HepG2 (cell line): ENCODE measurements at regions not wholly inside any gene's neighbourhood (a gene's known extent, or its start where the extent isn't known, plus 50 kb on each side); places are given as distances from the start of the nearest gene placed in this dataset.

Source experiments
- ATAC-seq: fragments of 200-7000 bp; cut with Tn5 transposase; 3 replicates; pipeline ENCODE4 v1.9.1; 2020; ENCODE audit warnings: mild to moderate bottlenecking, moderate library complexity
- BruUV-seq: library from RNA; stranded (reverse); fragments of 400-500 nt; replicated peaks from 2 replicates; lab custom pipeline; 2021; lab: Mats Ljungman, UMichigan
- CTCF ChIA-PET: fragments of 300-600 bp; formaldehyde crosslinking; extraction: SDS; loops from one replicate; lab custom pipeline; 2021; ENCODE audit warnings: low total read pairs, inconsistent platforms, low intra/inter-chr PET ratio; lab: Yijun Ruan, JAX
- POLR2A ChIA-PET: fragments of 350-600 bp; sonication (Branson Sonifier 250); formaldehyde crosslinking; loops from one replicate; lab custom pipeline; 2020; ENCODE audit warnings: antibody characterized with exemption, inconsistent platforms; lab: Yijun Ruan, JAX
- DNase-seq: peaks from one replicate; pipeline ENCODE4 v3.0.0-alpha.2; 2015; ENCODE audit warnings: low spot score
- FAIRE-seq: peaks from 3 replicates; lab custom pipeline; 2011; peaks lifted over from hg19 to GRCh38; lab: Jason Lieb, UNC
- H2AFZ ChIP-seq: one replicate; pipeline ENCODE4 v1.6.1; 2011; ENCODE audit warnings: low read length, inconsistent platforms
- H3K27ac ChIP-seq: fragments of 300-600 bp; 3 replicates; pipeline ENCODE4 v1.8.0; 2011; ENCODE audit warnings: mixed run types, mild to moderate bottlenecking, mixed read lengths, low read length, inconsistent platforms; ENCODE audit not compliant: insufficient read depth; ENCODE audit errors: extremely low read length
- H3K27me3 ChIP-seq, 2 experiments: fragments of 200-600 bp in 1 of 2; 2 replicates in 1 of 2; 3 replicates in 1 of 2; pipeline versions ENCODE4 v1.6.0 to v1.8.0; 2011; ENCODE audit warnings: low read length in 2 of 2, mild to moderate bottlenecking in 2 of 2, moderate library complexity in 2 of 2, inconsistent platforms in 1 of 2; ENCODE audit not compliant: insufficient read depth in 2 of 2, control insufficient read depth in 1 of 2
- H3K36me3 ChIP-seq, 2 experiments: fragments of 200-600 bp in 1 of 2; replicated peaks in 1 of 2; 2 replicates in 1 of 2; 3 replicates in 1 of 2; pipeline versions ENCODE4 v1.5.1 to v1.8.0; 2011; ENCODE audit warnings: low read length in 2 of 2, inconsistent platforms in 1 of 2; ENCODE audit not compliant: insufficient read depth in 2 of 2, control insufficient read depth in 1 of 2
- H3K4me1 ChIP-seq: 2 replicates; pipeline ENCODE4 v1.5.1; 2012; ENCODE audit warnings: low read length, inconsistent platforms; ENCODE audit not compliant: insufficient read depth
- H3K4me2 ChIP-seq: 2 replicates; pipeline ENCODE4 v1.6.0; 2011; ENCODE audit warnings: low read depth, low read length, inconsistent platforms
- H3K4me3 ChIP-seq, 3 experiments: fragments of 200-600 bp in 1 of 3; sonication (generic), shearing (Covaris generic) in 1 of 3; replicated peaks in 1 of 3; 2 replicates each; pipeline ENCODE4 v1.5.1; 2011 to 2016; ENCODE audit warnings: low read length in 3 of 3, inconsistent platforms in 2 of 3, low read depth in 2 of 3, mild to moderate bottlenecking in 2 of 3, control low read depth in 1 of 3, mixed read lengths in 1 of 3; ENCODE audit not compliant: insufficient read depth in 1 of 3
- H3K79me2 ChIP-seq: one replicate; pipeline ENCODE4 v1.6.1; 2011; ENCODE audit warnings: low read length, inconsistent platforms; ENCODE audit not compliant: insufficient read depth
- H3K9ac ChIP-seq: 2 replicates; pipeline ENCODE4 v1.6.0; 2011; ENCODE audit warnings: mild to moderate bottlenecking, low read depth, low read length, inconsistent platforms; ENCODE audit not compliant: insufficient read depth
- H3K9me3 ChIP-seq: 2 replicates; pipeline ENCODE4 v1.5.1; 2012; ENCODE audit warnings: mild to moderate bottlenecking, low read length
- H4K20me1 ChIP-seq: 2 replicates; pipeline ENCODE4 v1.6.0; 2011; ENCODE audit warnings: inconsistent platforms, mild to moderate bottlenecking, low read length, moderate library complexity; ENCODE audit not compliant: insufficient read depth
- BHLHE40 ChIP-seq: IDR thresholded peaks from 2 replicates; pipeline ENCODE4 v1.6.1; 2011; ENCODE audit warnings: low read length, improper control_type of control experiment
- EED ChIP-seq: sonication (generic); formaldehyde crosslinking; IDR thresholded peaks from 2 replicates; pipeline ENCODE4 v1.5.0; 2020; ENCODE audit warnings: mild to moderate bottlenecking, missing genetic modification reagents
- HES4 ChIP-seq: sonication (generic); formaldehyde crosslinking; IDR thresholded peaks from 2 replicates; pipeline ENCODE4 v1.9.0; 2021; ENCODE audit warnings: mild to moderate bottlenecking, missing genetic modification reagents, borderline replicate concordance
- ISL2 ChIP-seq: sonication (generic); formaldehyde crosslinking; IDR thresholded peaks from 2 replicates; pipeline ENCODE4 v1.5.0; 2020; ENCODE audit warnings: missing genetic modification reagents
- MTF2 ChIP-seq: sonication (generic); formaldehyde crosslinking; IDR thresholded peaks from 2 replicates; pipeline ENCODE4 v1.5.0; 2020; ENCODE audit warnings: missing genetic modification reagents, borderline replicate concordance
- PHF5A ChIP-seq: IDR thresholded peaks from one replicate; pipeline ENCODE4 v1.6.1; 2018; ENCODE audit warnings: low read depth, missing genetic modification reagents; ENCODE audit not compliant: unreplicated experiment
- PTBP1 ChIP-seq: fragments of 200-400 bp; formaldehyde crosslinking; IDR thresholded peaks from 2 replicates; pipeline ENCODE4 v1.6.1; 2018; ENCODE audit warnings: low read length, low read depth; ENCODE audit not compliant: poor library complexity, severe bottlenecking
- SATB2 ChIP-seq: sonication (generic); formaldehyde crosslinking; IDR thresholded peaks from 2 replicates; pipeline ENCODE4 v1.5.0; 2020; ENCODE audit warnings: missing genetic modification reagents
- SMARCC2 ChIP-seq: fragments of 450-650 bp; IDR thresholded peaks from 2 replicates; pipeline ENCODE4 v1.6.1; 2017; ENCODE audit warnings: antibody characterized with exemption, mild to moderate bottlenecking
- TERF1 ChIP-seq: sonication (generic); formaldehyde crosslinking; IDR thresholded peaks from 2 replicates; pipeline ENCODE4 v1.8.0; 2022; ENCODE audit warnings: mild to moderate bottlenecking, missing genetic modification reagents, moderate library complexity
- U2AF2 ChIP-seq: fragments of 200-400 bp; formaldehyde crosslinking; IDR thresholded peaks from 2 replicates; pipeline ENCODE4 v1.6.1; 2017; ENCODE audit warnings: low read depth, mild to moderate bottlenecking, low read length
- XRCC5 ChIP-seq: fragments of 200-400 bp; formaldehyde crosslinking; optimal IDR thresholded peaks from 2 replicates; pipeline ENCODE3; 2017; ENCODE audit warnings: mild to moderate bottlenecking, low read length
- ZGPAT ChIP-seq: IDR thresholded peaks from 2 replicates; pipeline ENCODE4 v1.6.1; 2016; ENCODE audit warnings: mild to moderate bottlenecking
- ZNF570 ChIP-seq: sonication (generic); formaldehyde crosslinking; IDR thresholded peaks from 2 replicates; pipeline ENCODE4 v1.4.0; 2020; ENCODE audit warnings: mild to moderate bottlenecking, missing genetic modification reagents, borderline replicate concordance
- ZNF775 ChIP-seq: sonication (generic); formaldehyde crosslinking; IDR thresholded peaks from 2 replicates; pipeline ENCODE4 v1.4.0; 2020; ENCODE audit warnings: missing genetic modification reagents, mild to moderate bottlenecking, moderate library complexity, borderline replicate concordance
- WGBS: methylation state at CpG from one replicate; pipeline ENCODE4 v1.1.6; 2017; ENCODE audit warnings: low lambda C conversion rate; 5-methylcytosine and 5-hydroxymethylcytosine counted together
- in situ Hi-C: cut with HindIII; loops from 2 replicates; pipeline ENCODE4 v1.10.0; 2017; ENCODE audit warnings: low pct_unique_long_range_greater_than_20kb; ENCODE audit not compliant: extremely low pct_ligation_motif_present
- intact Hi-C: fragments of 100-400 bp; cut with micrococcal nuclease; formaldehyde crosslinking; loops from one replicate; pipeline ENCODE4 v1.10.0; 2022; ENCODE audit not compliant: unreplicated experiment
- TF ChIP-seq, protein P1 (sequence below): sonication (generic); formaldehyde crosslinking; IDR thresholded peaks from 2 replicates; pipeline ENCODE4 v1.5.0; 2020; ENCODE audit warnings: missing genetic modification reagents

DNA sequence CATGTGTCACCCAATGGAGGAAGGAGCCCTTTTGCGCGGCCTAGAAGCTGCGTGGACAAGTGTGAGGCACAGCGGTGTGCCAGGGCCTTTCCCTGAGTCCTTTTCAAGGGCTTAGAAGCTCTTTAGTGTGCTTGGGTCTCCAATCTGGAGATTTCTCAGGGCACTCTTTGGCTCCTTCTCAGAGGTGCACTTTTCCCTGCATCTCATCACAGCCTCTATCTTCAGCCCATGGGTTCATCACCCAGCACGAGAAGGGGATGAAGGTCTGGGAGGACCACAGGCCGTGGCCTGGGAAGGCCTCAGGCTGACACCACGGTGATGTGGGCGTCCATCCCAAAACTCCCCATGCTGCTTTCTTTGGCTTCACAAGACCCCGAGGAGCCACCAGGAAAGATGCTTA is 233.4 kb downstream of the TEX36 start:
- Histone ChIP-seq H3K9me3 (no peaks in the 10 kb centered on the region), H3K27ac (no peak overlapping the region), H3K4me2 (no peak overlapping the region), H2AFZ (no peak overlapping the region), H3K79me2 (no peaks in the 10 kb centered on the region), H3K36me3 (no peaks in the 10 kb centered on the region), H3K4me1 (no peaks in the 10 kb centered on the region), H3K27me3 (peaks cover 0 to 8% of the 10 kb centered on the region in 2 experiments; a peak in 3 of 5 replicates), H4K20me1 (no peaks in the 10 kb centered on the region), H3K9ac (no peak overlapping the region), H3K4me3 (no peak overlapping the region)
- ChIA-PET CTCF (no interaction called here), POLR2A (no interaction called here)
- BruUV-seq, result no TSS peak
- WGBS, result 11% methylated on average over 9 of the region's 9 CpGs
- intact Hi-C loops, result no loop called here
- in situ Hi-C loops, result no loop called here
- DNase-seq, result no peak
- no peak for TF ChIP-seq ZNF775 (CRISPR knock-in tag)
- TF ChIP-seq ISL2 (CRISPR knock-in tag), result no peak
- TF ChIP-seq PHF5A (CRISPR knock-in tag), result no peak
- no peak for ATAC-seq
- no peak for FAIRE-seq

DNA sequence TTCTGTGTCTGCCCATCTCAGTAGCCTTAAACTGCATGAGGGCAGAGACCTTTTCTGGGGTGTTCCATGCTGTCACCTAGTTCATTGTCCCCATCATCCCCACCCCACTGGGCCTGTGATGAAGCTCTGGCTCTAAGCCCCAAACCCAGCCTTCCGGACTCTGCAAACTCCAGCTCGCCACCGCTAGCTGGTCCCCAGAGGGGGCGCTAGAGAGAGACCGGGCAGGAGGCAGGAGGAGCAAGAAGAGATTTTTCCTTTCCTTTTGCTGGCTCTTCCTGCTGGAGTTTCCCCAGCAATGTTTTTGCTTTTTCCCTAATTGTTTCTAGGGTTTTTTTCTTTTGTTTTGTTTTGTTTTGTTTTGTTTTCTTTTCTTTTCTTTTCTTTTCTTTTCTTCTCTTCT is 234.4 kb downstream of the TEX36 start:
- H3K9ac ChIP-seq, result no peak overlapping the region
- H3K4me2 ChIP-seq, result no peak overlapping the region
- POLR2A ChIA-PET, result no interaction called here
- no peaks in the 10 kb centered on the region for H4K20me1 ChIP-seq
- H3K4me1 ChIP-seq, result no peaks in the 10 kb centered on the region
- 2% methylated on average over 5 of the region's 5 CpGs for WGBS
- in situ Hi-C loops, result no loop called here
- H3K4me3 ChIP-seq, result no peak overlapping the region
- no peaks in the 10 kb centered on the region for H3K36me3 ChIP-seq
- FAIRE-seq (no peak), DNase-seq (peak; percentile 5), ATAC-seq (peak; percentile 55; the same call in 2 of the 3 replicates)
- intact Hi-C loops, result no loop called here
- no peaks in the 10 kb centered on the region for H3K9me3 ChIP-seq
- peaks cover 0 to 8% of the 10 kb centered on the region in 2 experiments; a peak in 3 of 5 replicates for H3K27me3 ChIP-seq
- BruUV-seq, result no TSS peak
- no peak overlapping the region for H3K27ac ChIP-seq
- H2AFZ ChIP-seq, result no peak overlapping the region
- CTCF ChIA-PET, result no interaction called here
- H3K79me2 ChIP-seq, result no peaks in the 10 kb centered on the region
- TF ChIP-seq XRCC5 (peak; percentile 28), PTBP1 (no peak), ZGPAT (no peak), U2AF2 (no peak), SMARCC2 (no peak), BHLHE40 (no peak), MTF2 (CRISPR knock-in tag) (no peak), SATB2 (no peak), TERF1 (CRISPR knock-in tag) (no peak), ZNF570 (CRISPR knock-in tag) (no peak), HES4 (no peak), EED (no peak)
- TF ChIP-seq, protein P1, sequence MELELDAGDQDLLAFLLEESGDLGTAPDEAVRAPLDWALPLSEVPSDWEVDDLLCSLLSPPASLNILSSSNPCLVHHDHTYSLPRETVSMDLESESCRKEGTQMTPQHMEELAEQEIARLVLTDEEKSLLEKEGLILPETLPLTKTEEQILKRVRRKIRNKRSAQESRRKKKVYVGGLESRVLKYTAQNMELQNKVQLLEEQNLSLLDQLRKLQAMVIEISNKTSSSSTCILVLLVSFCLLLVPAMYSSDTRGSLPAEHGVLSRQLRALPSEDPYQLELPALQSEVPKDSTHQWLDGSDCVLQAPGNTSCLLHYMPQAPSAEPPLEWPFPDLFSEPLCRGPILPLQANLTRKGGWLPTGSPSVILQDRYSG (CRISPR knock-in tag), result no peak
